Heart right ventricle (tissue), 16 donors: ENCODE measurements at regions not wholly inside any gene's neighbourhood (a gene's known extent, or its start where the extent isn't known, plus 50 kb on each side); places are given as distances from the start of the nearest gene placed in this dataset.

Source experiments
- ATAC-seq, 8 donors: fragments of 200-7000 bp; cut with Tn5 transposase; one replicate each; pipeline ENCODE4 v1.9.1; 2020; ENCODE audit warnings: mild to moderate bottlenecking in 8 of 8, moderate library complexity in 8 of 8, moderate number of reproducible peaks in 1 of 8
- DNase-seq, 2 donors: peaks; one replicate each; pipeline ENCODE4 v3.0.0-alpha.2; 2020
- H3K27ac ChIP-seq, 10 donors: fragments of 200-600 bp; sonication (generic) in 2 of 10; one replicate each; pipeline versions ENCODE4 v1.5.0 to v1.8.0; 2020 to 2022; ENCODE audit warnings: mild to moderate bottlenecking in 3 of 10
- H3K27me3 ChIP-seq, 7 donors: fragments of 200-600 bp; one replicate each; pipeline ENCODE4 v1.8.0; 2021 to 2022; ENCODE audit warnings: mild to moderate bottlenecking in 2 of 7
- H3K36me3 ChIP-seq, 9 donors: fragments of 200-600 bp; sonication (generic) in 1 of 9; one replicate each; pipeline versions ENCODE4 v1.5.0 to v1.8.0; 2020 to 2022; ENCODE audit warnings: mild to moderate bottlenecking in 2 of 9
- H3K4me1 ChIP-seq, 9 donors: fragments of 200-600 bp; sonication (generic) in 1 of 9; one replicate each; pipeline versions ENCODE4 v1.5.0 to v1.8.0; 2020 to 2022; ENCODE audit warnings: mild to moderate bottlenecking in 4 of 9
- H3K4me3 ChIP-seq, 10 donors: fragments of 200-600 bp; sonication (generic) in 2 of 10; one replicate each; pipeline versions ENCODE4 v1.5.0 to v1.8.0; 2020 to 2022; ENCODE audit warnings: mild to moderate bottlenecking in 7 of 10, moderate library complexity in 2 of 10
- H3K9me3 ChIP-seq, 11 donors: fragments of 200-600 bp in 10 of 11; sonication (generic) in 2 of 11; one replicate each; pipeline versions ENCODE4 v1.5.0 to v1.8.0; 2013 to 2022; ENCODE audit warnings: mild to moderate bottlenecking in 2 of 11, control low read depth in 1 of 11, moderate library complexity in 1 of 11
- WGBS, 2 donors: extraction: QIAGEN DNeasy Blood & Tissue Kit; methylation state at CpG; one replicate each; pipeline ENCODE4 v1.1.7; 2013; ENCODE audit warnings: inconsistent platforms in 1 of 2; 5-methylcytosine and 5-hydroxymethylcytosine counted together
- intact Hi-C, 10 donors: fragments of 100-400 bp; cut with DNase I; formaldehyde crosslinking; loops; one replicate each; pipeline versions ENCODE4 v1.11.1 to v1.14.2; 2022
- TF ChIP-seq, protein P1 (sequence below), 9 donors: fragments of 200-600 bp; sonication (generic) in 2 of 9; IDR thresholded peaks; one replicate each; pipeline versions ENCODE4 v1.5.0 to v1.8.0; 2021 to 2022; ENCODE audit warnings: antibody characterized with exemption in 9 of 9, mild to moderate bottlenecking in 5 of 9, moderate library complexity in 1 of 9
- donor health status: Arrhythmogenic right ventricular cardiomyopathy.
- donor health status: ischemic (EF 13 %, LVEDD 7.1; RV severe dilation, severe dysfunction).
- donor health status: healthy with polysubstance abuse.
- donor health status: DM: no; HTN: yes; CAD: no.
- donor health status: DM: no; HTN: no; CAD: no.
- donor health status: ischemic (EF 25% LVEDD 6.9; RV normal size, moderate dysfunction).
- donor health status: ischemic (EF 25% LVEDD 5.7; RV mildly dilated, moderate dysfunction).
- donor health status: healthy.
- donor health status: DM: yes; HTN: yes; CAD: no.
- donor health status: Ischemic cardiomyopathy.
- donor health status: ischemic (EF 35%, LVEDD 5.7; RV mildly dilated, moderate dysfunction).
- donor health status: nonischemic (EF 11% LVEDD 7.7; RV severe dilation, severe dysfunction).
- donor health status: DM: yes; HTN: yes; CAD: no.
- donor health status: PGD.
- donor health status: ischemic (EF 29% LVEDD 5.4; RV normal size, mild dysfunction).
- donor health status: nonischemic (EF 23%, LVEDD 6.1; RV moderate dilation, normal function).

DNA sequence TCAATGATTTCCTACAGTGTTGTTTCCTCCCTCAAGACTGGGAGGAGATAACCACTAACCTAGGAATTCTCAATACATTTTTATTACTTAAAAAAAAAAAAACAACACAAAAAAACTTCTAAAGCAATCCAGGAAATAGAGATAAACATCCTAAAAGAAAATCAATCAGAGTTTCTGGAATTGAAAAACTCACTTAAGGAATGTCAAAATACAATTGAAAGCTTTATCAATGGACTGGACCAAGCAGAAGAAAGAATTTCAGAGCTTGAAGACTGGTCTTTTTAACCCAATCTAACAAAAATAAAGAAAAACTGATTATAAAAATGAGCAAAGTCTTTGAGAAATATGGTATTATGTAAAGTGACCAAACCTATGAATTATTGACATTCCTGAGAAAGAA, 394.1 kb downstream of the XPNPEP1 start:
- Histone ChIP-seq H3K27me3 (no peaks in the 10 kb centered on the region), H3K4me3 (no peak overlapping the region), H3K9me3 (peaks cover 0 to 60% (median 21%) of the 10 kb centered on the region in 11 donors), H3K27ac (no peak overlapping the region), H3K4me1 (no peaks in the 10 kb centered on the region), H3K36me3 (no peaks in the 10 kb centered on the region)
- DNase-seq (no peak), ATAC-seq (no peak)
- TF ChIP-seq, protein P1, sequence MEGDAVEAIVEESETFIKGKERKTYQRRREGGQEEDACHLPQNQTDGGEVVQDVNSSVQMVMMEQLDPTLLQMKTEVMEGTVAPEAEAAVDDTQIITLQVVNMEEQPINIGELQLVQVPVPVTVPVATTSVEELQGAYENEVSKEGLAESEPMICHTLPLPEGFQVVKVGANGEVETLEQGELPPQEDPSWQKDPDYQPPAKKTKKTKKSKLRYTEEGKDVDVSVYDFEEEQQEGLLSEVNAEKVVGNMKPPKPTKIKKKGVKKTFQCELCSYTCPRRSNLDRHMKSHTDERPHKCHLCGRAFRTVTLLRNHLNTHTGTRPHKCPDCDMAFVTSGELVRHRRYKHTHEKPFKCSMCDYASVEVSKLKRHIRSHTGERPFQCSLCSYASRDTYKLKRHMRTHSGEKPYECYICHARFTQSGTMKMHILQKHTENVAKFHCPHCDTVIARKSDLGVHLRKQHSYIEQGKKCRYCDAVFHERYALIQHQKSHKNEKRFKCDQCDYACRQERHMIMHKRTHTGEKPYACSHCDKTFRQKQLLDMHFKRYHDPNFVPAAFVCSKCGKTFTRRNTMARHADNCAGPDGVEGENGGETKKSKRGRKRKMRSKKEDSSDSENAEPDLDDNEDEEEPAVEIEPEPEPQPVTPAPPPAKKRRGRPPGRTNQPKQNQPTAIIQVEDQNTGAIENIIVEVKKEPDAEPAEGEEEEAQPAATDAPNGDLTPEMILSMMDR (IDR thresholded peaks at IDR 0.05), result no peak
- intact Hi-C loops, result no loop called here

DNA sequence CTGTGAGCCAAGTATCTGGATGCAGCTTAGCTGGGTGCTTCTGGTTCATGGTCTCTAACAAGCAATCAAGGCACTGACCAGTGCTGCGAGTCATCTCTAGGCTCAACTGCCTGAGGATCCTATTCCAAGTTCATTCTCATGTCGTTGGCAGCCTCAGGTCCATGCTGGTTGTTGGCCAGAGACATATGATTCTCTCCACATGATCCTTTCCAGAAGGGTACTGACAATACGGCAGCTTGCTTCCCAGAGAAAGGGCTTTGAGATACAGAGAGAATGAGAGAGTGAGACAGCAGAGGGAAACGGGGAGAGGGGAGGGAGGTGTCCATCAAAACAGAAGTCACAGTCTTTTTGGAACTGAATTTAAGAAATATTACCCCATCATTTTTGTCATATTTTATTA, 405.6 kb downstream of the XPNPEP1 start:
- H3K27ac ChIP-seq, result no peak overlapping the region
- H3K27me3 ChIP-seq, result no peaks in the 10 kb centered on the region
- TF ChIP-seq, protein P1 (IDR thresholded peaks at IDR 0.05), result no peak
- H3K4me3 ChIP-seq, result no peak overlapping the region
- intact Hi-C loops, result no loop called here
- no peak for DNase-seq
- no peaks in the 10 kb centered on the region for H3K4me1 ChIP-seq
- no peak for ATAC-seq
- 52 to 56% methylated on average over 4 of the region's 4 CpGs for WGBS, 2 donors
- no peaks in the 10 kb centered on the region for H3K36me3 ChIP-seq
- peaks cover 0 to 12% (median 0%) of the 10 kb centered on the region in 11 donors for H3K9me3 ChIP-seq

DNA sequence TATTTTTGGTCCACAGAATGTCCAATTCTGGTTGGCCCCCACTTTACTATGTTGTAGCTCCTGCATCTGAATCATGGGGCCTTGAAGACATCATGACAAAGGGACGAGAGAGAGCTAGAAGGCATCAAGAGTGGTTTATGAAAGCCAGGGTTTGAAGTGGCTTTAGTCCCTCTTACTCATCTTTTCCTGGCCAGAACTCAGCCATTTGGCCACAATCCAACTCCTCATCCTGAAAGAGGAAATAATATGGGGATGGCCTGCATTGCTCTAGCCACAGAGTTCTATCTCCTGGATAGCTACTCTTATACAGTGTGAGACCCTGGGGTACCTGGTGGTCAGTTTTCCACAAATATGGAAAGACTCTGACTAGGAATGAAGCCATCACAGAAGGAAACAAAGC, 418.9 kb downstream of the XPNPEP1 start:
- intact Hi-C loops, result no loop called here
- 0 to 13% methylated on average over 1 of the region's 1 CpG for WGBS, 2 donors
- TF ChIP-seq, protein P1 (IDR thresholded peaks at IDR 0.05), result no peak
- Histone ChIP-seq H3K27me3 (no peaks in the 10 kb centered on the region), H3K4me3 (no peak overlapping the region), H3K27ac (no peak overlapping the region), H3K36me3 (no peaks in the 10 kb centered on the region), H3K4me1 (no peaks in the 10 kb centered on the region), H3K9me3 (peaks cover 0 to 8% (median 0%) of the 10 kb centered on the region in 11 donors)
- DNase-seq (no peak), ATAC-seq (no peak)

DNA sequence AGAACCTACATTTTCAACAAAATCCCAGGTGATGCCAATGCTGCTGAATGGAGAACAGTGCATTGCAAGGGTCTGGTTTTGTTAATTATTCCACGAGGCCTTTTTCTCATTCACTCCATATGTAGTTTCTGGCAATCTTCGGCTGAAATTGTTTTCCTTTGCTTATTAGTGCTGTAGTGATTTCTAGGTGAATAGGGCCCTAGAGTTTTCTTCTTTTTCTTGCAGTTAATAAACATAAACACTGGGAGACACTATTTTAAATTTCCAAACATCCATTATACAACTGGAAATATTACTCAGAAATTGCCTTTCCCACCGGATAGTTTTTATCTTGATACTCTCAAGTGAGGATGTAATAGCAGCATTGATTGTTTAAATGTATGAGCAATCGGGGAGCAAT, 435.6 kb downstream of the XPNPEP1 start:
- ATAC-seq (no peak), DNase-seq (no peak)
- no peak overlapping the region for H3K4me3 ChIP-seq
- intact Hi-C loops, result no loop called here
- no peaks in the 10 kb centered on the region for H3K27me3 ChIP-seq
- no peaks in the 10 kb centered on the region for H3K36me3 ChIP-seq
- no peaks in the 10 kb centered on the region for H3K4me1 ChIP-seq
- no peak overlapping the region for H3K27ac ChIP-seq
- TF ChIP-seq, protein P1 (IDR thresholded peaks at IDR 0.05), result no peak
- 70 to 79% methylated on average over 4 of the region's 4 CpGs for WGBS, 2 donors
- peaks cover 0 to 14% (median 0%) of the 10 kb centered on the region in 11 donors for H3K9me3 ChIP-seq

DNA sequence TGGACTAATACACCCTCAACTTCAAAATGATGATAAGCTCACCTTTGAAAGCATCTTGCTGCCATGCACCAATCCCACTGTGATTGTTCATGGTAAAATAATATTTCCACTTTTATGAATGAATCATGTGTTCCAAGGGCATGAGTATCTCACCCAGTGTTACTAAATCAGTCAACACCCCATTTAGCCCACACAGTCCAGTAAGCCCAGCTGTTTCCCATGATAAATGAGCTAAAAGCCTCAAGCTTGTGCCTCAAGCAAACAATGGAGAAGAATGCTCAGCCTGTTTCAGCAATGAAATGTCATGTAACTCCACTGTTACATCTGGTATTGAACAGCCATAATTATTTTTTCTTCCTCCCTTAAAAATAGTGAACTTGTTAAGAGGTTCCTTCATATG, 442.5 kb downstream of the XPNPEP1 start:
- H3K4me1 ChIP-seq, result no peaks in the 10 kb centered on the region
- no peak overlapping the region for H3K4me3 ChIP-seq
- TF ChIP-seq, protein P1 (IDR thresholded peaks at IDR 0.05), result no peak
- no peak overlapping the region for H3K27ac ChIP-seq
- H3K27me3 ChIP-seq, result peaks cover 0 to 5% (median 0%) of the 10 kb centered on the region in 7 donors
- ATAC-seq (no peak), DNase-seq (no peak)
- intact Hi-C loops, result no loop called here
- H3K9me3 ChIP-seq, result no peaks in the 10 kb centered on the region
- H3K36me3 ChIP-seq, result no peaks in the 10 kb centered on the region
